ENCODE measurements at regions not wholly inside any gene's neighbourhood (a gene's known extent, or its start where the extent isn't known, plus 50 kb on each side); places are given as distances from the start of the nearest gene placed in this dataset.

GRCh38 chr13:77981281-77981881 lies 62.8 kb upstream of the EDNRB start:
- no TSS peak for BruUV-seq (replicated peaks)
- no peak overlapping the region for H3K4me2 ChIP-seq (ENCODE audit: insufficient read depth, low read length)
- H3K4me1 ChIP-seq (ENCODE audit: control insufficient read depth, extremely low read depth, insufficient read depth, low read length), result peaks cover 10% of the 10 kb centered on the region
- ChIA-PET POLR2A (no interaction called here), CTCF (interaction anchor here (1.5 to 2.0 kb wide), 2 partner anchors 8 to 140 kb away, joined by 3 to 11 read pairs; no protein-coding TSS in a partner anchor)
- H3K27me3 ChIP-seq (ENCODE audit: control insufficient read depth in 2 of 2, insufficient read depth in 2 of 2, low read length in 2 of 2), result no peaks in the 10 kb centered on the region
- TF ChIP-seq MYC (IDR thresholded peaks at IDR 0.05; ENCODE audit: low read depth, low read length) (no peak), CTCF (IDR thresholded peaks at IDR 0.05; ENCODE audit: extremely low read depth in 1 of 2, insufficient read depth in 1 of 2, low read depth in 1 of 2, low read length in 2 of 2) (no peak), GATA2 (IDR thresholded peaks at IDR 0.05; ENCODE audit: insufficient read depth, insufficient read length, low read depth, low read length) (no peak), JUN (IDR thresholded peaks at IDR 0.05; ENCODE audit: borderline replicate concordance, insufficient read depth, insufficient read length, low read depth) (no peak)
- H3K36me3 ChIP-seq (ENCODE audit: control insufficient read depth in 2 of 2, extremely low read depth in 1 of 2, insufficient read depth in 2 of 2, low read length in 2 of 2), result no peaks in the 10 kb centered on the region
- no peaks in the 10 kb centered on the region for H3K79me2 ChIP-seq (ENCODE audit: control insufficient read depth, insufficient read depth, low read length)
- peak; percentile 37 for DNase-seq (ENCODE audit: low read depth, low spot score)
- intact Hi-C loops (cut with micrococcal nuclease), result no loop called here
- dilution Hi-C loops (cut with MboI; ENCODE audit: extremely low pct_ligation_motif_present, low sequenced_read_pairs), result no loop called here
- H3K4me3 ChIP-seq (replicated peaks in 1 of 3; ENCODE audit: insufficient read depth in 1 of 3, low read depth in 1 of 3, low read length in 3 of 3), result no peak overlapping the region
- H3K9me1 ChIP-seq (replicated peaks; ENCODE audit: control insufficient read depth, extremely low read depth, insufficient read depth, low read length), result no peaks in the 10 kb centered on the region
- H3K27ac ChIP-seq (ENCODE audit: insufficient read depth, low read depth, low read length), result no peak overlapping the region
- H4K20me1 ChIP-seq (replicated peaks; ENCODE audit: control insufficient read depth, extremely low read depth, insufficient read depth, low read length), result no peaks in the 10 kb centered on the region
- peak overlapping the region; percentile 95 for H2AFZ ChIP-seq (ENCODE audit: low read depth, low read length)
- no peak overlapping the region for H3K9ac ChIP-seq (replicated peaks; ENCODE audit: extremely low read depth, insufficient read depth, low read length)
- no peak for FAIRE-seq
- H3K9me3 ChIP-seq (replicated peaks; ENCODE audit: control insufficient read depth, insufficient read depth, low read length), result no peaks in the 10 kb centered on the region

DNA sequence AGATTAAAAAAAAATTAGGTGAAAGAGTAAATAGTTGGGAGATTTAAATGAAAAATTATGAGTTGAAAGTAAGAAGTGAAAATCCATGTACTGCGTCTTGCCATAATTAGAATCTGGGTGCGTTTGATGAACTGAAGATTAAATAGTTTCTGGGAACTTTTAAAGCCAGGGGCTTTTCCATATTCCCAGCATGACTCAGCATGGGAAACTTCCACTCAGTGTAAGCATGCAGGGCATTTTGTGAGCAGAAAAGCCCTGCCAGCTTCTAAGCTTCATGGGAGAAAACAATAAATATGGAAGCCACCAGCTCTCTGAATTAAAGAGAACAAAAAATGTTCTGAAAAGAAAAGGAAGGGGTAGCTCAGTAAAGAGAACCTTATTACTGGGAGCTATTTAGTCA lies 62.0 kb upstream of the EDNRB start:
- Histone ChIP-seq H3K79me2 (ENCODE audit: control insufficient read depth, insufficient read depth, low read length) (no peaks in the 10 kb centered on the region), H3K9me3 (replicated peaks; ENCODE audit: control insufficient read depth, insufficient read depth, low read length) (no peaks in the 10 kb centered on the region), H3K27ac (ENCODE audit: insufficient read depth, low read depth, low read length) (peak overlapping the region; percentile 31), H3K4me3 (replicated peaks in 1 of 3; ENCODE audit: insufficient read depth in 1 of 3, low read depth in 1 of 3, low read length in 3 of 3) (no peak overlapping the region), H3K27me3 (ENCODE audit: control insufficient read depth in 2 of 2, insufficient read depth in 2 of 2, low read length in 2 of 2) (no peaks in the 10 kb centered on the region), H3K9ac (replicated peaks; ENCODE audit: extremely low read depth, insufficient read depth, low read length) (peak overlapping the region; percentile 16), H3K4me1 (ENCODE audit: control insufficient read depth, extremely low read depth, insufficient read depth, low read length) (peaks cover 10% of the 10 kb centered on the region), H3K9me1 (replicated peaks; ENCODE audit: control insufficient read depth, extremely low read depth, insufficient read depth, low read length) (no peaks in the 10 kb centered on the region), H3K36me3 (ENCODE audit: control insufficient read depth in 2 of 2, extremely low read depth in 1 of 2, insufficient read depth in 2 of 2, low read length in 2 of 2) (no peaks in the 10 kb centered on the region), H3K4me2 (ENCODE audit: insufficient read depth, low read length) (peak overlapping the region; percentile 29), H4K20me1 (replicated peaks; ENCODE audit: control insufficient read depth, extremely low read depth, insufficient read depth, low read length) (no peaks in the 10 kb centered on the region), H2AFZ (ENCODE audit: low read depth, low read length) (peak overlapping the region; percentile 95)
- no peak for TF ChIP-seq MAX (IDR thresholded peaks at IDR 0.05; ENCODE audit: insufficient read depth, insufficient read length)
- TF ChIP-seq FOS (IDR thresholded peaks at IDR 0.05; ENCODE audit: borderline replicate concordance, insufficient read depth, low read length), result peak; percentile 25
- TF ChIP-seq JUN (IDR thresholded peaks at IDR 0.05; ENCODE audit: borderline replicate concordance, insufficient read depth, insufficient read length, low read depth), result no peak
- TF ChIP-seq GATA2 (IDR thresholded peaks at IDR 0.05; ENCODE audit: insufficient read depth, insufficient read length, low read depth, low read length), result no peak
- no peak for TF ChIP-seq EZH2 (IDR thresholded peaks at IDR 0.05; ENCODE audit: borderline replicate concordance, low read depth, low read length, severe bottlenecking)
- TF ChIP-seq MYC (IDR thresholded peaks at IDR 0.05; ENCODE audit: low read depth, low read length), result no peak
- TF ChIP-seq POLR2A (IDR thresholded peaks at IDR 0.05; ENCODE audit: low read depth, low read length), result no peak
- intact Hi-C loops (cut with micrococcal nuclease), result no loop called here
- DNase-seq (ENCODE audit: low read depth, low spot score), result peak; percentile 86
- no TSS peak for BruUV-seq (replicated peaks)
- FAIRE-seq, result peak; percentile 73
- dilution Hi-C loops (cut with MboI; ENCODE audit: extremely low pct_ligation_motif_present, low sequenced_read_pairs), result no loop called here
- CTCF ChIA-PET, result interaction anchor here (0.9 to 2.0 kb wide), 3 partner anchors 9 to 141 kb away, joined by 3 to 11 read pairs (median 3); no protein-coding TSS in a partner anchor
- POLR2A ChIA-PET, result no interaction called here
